ENCODE measurements at regions not wholly inside any gene's neighbourhood (a gene's known extent, or its start where the extent isn't known, plus 50 kb on each side); places are given as distances from the start of the nearest gene placed in this dataset.

DNA sequence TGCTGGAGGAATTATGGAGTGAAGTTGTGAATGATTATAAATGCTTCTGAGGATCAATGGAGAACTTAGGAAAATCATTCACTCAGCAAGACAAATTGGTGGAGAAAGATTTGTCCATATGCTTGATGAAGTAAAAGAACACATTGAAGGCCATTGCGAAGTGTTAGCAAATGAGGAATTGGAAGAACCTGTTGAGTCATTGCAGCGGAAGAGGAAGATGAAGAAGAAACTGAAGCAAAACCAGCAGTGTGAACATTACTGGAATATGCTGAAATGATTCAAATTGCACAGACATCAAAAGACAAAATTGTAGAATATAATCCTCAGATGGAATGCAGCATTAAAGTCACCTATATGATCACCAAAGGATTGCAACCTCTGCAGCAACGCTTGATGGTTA lies 168.1 kb downstream of the ADAMTS15 start:
- DNase-seq = no peak

DNA sequence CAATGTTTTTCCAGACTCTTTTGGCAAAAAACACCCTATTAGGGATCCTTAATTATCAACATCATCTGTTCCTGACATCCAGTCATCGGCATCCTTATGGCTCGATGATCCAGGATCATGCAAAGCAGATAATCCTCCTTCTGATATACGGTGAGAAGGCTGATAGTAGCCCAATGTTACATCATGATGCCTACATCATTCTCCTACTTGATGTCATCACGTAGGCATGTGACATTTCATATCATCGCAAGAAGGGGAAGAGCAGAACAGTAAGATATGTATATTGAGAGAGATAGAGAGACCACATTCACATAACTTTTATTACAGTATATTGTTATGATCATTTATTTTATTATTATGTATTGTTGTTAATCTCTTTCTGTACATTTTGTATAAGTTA lies 168.6 kb downstream of the ADAMTS15 start:
- DNase-seq = no peak

DNA sequence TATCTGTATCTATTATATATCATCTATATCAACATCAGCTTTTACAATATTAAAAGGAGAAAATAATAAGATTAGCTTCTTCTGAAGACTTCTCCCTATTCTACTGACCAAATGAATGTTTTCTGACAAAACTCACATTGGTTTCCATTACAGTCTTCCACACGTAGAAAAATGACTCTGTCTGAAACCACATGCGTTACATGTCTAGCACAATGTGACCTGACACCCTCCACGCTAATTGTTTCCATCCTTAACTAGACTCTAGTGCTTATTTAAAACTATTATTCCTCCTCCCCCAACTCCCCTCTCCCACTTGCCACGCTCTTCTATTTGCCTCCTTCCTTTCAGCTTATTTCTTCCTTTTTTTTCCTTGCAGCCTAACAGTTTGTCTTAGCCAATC lies 172.1 kb downstream of the ADAMTS15 start:
- DNase-seq = no peak

DNA sequence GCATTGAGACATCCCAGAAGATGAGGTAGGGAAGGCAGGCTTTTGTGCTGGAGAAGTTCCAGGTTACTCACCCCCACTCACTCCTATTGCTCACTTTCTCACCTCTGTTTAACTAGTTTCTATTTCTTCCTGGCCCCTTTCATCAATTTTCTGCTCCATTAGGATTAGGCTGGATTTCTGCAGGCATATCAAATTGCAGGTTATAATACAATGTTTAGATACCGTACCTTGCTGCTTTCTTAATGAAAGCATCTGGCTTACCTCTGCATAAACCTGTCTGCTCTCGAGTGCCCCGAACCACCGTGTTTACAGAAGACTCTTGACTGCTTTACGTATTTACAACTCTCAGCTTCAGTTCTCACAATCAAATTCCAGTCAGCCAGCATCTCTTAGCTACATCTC lies 173.7 kb downstream of the ADAMTS15 start:
- no peak for DNase-seq

DNA sequence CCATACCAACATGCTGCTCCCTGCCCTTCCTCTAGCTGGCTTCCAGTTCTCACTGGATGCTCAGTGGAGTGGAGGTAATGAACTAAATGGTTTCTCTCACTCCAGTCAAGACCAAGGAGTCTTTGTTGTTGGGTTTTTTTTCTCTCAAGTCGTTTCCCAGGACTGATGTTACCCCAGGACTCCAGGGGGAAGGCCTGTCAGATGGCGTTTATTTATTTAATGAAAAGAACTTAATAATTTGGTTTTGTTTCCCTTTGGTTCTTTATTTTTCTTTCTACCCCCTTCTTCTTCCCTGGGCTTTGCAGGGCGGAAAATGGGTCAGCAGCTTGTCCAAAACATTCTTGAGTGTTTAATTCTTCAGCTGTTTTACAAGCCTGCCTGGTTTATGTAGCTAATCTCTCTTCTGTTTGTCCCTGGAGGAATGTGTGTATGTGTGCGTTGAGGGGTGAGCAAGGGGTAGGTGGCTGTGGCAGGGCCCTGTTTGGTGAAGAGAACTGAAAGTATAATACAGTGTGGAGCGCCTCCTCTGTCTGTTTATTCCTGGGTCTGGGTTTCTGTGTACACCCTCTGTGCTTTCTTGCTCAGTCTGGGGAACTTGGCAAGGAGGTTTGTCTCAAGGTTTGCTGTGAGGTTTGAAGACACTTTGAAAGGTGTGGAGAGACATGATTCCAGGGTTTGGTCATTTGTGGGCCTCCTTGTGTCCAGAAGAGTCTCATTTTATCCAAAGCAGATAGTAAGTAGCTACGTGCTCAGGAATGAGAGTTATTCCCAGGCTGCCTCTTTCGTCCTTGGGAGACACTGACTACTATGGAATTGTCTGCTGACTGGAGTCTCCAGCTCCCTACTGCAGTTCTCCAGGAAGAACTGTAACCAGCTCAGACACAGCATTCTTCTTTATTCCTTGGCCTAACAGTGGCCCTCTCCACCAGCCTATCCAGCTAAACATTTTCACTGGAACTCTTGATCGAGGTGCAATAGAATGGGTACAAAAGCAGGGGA lies 175.5 kb downstream of the ADAMTS15 start:
- no peak for DNase-seq

DNA sequence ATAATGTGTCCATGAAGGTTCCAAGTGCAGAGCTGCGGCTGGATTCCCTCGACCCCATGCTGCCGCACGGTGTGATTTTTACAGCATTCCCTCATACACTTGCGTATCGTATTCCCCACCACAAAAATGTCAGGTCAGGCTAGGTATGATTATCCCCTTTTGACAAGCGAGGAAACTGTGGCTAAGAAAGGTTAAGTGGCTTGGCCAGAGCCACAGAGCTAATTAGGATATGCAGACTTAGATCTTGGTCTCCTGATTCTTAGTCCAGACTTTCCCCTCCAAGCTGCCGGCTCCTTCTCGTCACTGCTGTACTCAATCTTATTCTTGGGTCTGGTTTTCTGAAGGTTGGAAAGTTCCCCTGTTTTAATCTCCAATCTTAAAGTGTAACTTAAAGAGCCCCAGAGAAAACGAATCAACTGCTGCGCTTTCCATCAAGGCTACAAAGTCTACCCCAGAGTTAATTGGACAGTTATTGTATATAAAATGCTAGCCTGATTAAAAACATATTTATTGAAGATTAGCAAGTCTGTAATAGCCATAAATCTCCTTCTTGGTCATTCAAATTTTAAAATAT lies 176.6 kb downstream of the ADAMTS15 start:
- DNase-seq = no peak

DNA sequence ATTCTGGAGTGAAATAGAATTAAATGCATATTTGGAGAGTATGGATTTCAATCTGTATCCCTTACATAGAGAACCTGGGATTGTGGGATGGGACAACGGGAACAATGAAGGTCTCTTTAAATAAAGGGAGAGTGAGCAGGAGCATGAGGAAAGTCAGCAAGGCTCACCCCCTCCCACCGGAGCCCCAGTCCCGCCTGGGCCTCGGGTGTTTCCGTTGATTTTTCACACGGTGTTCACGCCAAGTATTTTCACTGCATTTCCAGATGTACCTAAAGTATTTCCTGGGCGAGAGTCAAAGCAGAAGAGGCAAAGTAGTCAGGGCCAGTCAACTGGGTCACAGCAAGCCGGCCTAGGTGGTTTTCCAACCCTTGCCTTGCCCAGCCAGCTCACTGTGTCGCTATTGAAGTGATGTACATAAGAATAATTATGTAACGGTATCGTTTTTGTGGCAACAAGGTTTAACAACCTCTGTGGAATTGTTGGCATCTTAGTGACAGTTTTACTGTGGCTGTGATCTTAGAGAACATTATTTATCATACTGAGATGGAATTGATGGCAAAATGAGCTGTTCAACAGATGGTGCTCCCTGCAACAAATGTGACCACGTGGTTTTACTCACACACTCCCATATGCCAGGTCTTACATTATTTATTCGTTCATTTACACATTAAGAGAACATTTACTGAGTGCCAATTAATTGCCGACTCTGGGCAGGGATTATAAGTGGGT lies 177.3 kb downstream of the ADAMTS15 start:
- DNase-seq = no peak

DNA sequence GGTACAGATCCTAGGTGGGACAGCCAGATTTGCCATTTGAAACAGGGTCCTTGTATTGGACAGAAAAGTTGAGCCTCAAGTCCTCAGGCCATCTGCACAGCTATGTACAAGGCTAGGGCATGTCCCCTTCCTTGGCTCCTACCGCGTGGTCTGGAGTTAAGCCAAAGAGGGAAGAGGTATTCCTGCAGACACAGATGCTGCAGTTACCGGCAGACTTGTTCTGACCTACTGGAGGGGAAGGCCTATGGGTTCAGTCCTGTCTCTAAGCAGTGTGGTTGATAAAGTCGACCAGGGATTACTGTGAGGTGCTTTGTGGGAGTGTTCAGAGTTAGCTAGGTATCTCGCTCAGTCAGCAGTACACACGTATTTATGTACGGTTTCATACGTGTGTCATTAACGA lies 180.6 kb downstream of the ADAMTS15 start:
- no peak for DNase-seq

DNA sequence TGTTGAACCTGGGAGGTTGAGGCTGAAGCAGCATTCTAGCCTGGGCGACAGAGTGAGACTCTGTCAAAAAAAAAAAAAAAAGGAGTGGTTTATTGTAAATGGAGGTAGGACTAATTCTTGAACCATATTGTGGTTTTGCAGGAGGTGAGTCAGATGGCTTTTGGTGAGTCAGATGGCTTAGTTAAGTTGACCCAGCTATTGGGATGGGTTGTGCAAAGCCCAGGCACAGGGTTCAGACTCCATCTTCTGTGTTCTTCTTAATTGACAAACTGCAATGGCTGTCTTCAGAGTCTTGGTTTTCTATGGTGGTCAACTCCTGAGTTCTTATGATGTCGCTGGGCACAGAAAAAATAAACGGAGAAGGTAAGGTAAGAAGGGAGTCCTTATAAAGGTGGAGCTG lies 182.7 kb downstream of the ADAMTS15 start:
- no peak for DNase-seq

DNA sequence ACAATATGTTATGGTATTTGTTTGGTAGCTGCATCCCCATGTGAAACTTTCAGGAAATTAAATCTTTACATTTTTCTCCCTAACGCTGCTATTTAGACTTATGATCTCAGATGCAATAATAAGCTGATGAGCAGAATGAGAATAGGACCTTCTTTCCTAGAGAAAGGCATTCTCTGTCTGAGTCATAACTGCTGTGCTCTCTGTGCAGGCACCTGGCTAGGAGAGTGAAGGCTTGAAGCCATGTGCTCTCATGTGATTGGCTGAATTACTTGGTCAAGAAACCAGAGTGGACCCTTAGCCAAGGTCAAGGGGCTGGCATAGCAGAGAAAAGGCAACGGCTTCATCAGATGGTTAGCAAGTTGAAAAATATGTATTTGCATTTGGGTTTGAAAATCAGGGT lies 185.0 kb downstream of the ADAMTS15 start:
- DNase-seq = no peak

DNA sequence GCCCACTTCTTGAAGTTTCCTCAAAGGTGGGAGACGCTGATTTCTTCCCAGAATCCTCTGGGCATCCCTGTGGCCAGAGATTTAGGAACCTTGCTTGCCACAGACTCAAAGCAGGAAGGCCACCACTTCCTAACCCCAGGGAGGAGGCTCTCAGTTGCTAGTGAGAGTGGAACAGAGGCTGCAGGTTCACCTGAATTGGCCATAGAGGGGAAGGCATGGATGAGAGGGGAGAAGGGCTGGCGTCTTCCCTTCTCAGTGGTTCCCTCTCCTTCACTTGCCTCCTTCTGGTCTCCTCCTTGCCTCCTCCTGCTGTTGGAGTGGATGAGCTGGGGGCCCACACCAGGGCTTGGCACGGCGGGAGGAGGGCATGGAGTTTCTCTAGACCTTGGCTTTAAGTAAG lies 185.7 kb downstream of the ADAMTS15 start:
- DNase-seq = no peak

DNA sequence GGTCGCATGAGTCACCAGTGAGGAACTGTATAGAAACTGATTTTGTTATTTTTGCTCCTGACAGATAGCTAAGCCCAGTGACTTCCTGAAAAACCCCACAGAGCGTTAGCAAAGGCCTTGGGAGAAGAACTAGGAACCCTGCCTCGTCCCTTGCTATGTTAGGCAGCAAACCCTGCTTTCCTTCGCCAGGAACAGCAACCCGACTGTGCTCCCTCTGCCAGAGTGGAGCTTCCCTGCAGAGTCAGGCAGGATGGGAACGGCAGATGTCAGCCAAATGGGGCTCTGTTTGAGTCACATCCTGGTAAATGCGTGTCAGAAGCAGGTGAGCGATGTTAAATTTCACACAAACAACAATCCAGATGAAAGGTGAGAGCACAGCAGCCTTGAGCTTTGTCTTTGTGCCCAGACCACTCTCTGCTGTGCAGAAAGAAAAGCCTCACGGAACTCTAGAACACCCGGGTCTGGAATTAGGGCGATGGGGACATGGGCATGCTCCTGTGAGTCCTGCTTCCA lies 186.6 kb downstream of the ADAMTS15 start:
- DNase-seq = no peak

DNA sequence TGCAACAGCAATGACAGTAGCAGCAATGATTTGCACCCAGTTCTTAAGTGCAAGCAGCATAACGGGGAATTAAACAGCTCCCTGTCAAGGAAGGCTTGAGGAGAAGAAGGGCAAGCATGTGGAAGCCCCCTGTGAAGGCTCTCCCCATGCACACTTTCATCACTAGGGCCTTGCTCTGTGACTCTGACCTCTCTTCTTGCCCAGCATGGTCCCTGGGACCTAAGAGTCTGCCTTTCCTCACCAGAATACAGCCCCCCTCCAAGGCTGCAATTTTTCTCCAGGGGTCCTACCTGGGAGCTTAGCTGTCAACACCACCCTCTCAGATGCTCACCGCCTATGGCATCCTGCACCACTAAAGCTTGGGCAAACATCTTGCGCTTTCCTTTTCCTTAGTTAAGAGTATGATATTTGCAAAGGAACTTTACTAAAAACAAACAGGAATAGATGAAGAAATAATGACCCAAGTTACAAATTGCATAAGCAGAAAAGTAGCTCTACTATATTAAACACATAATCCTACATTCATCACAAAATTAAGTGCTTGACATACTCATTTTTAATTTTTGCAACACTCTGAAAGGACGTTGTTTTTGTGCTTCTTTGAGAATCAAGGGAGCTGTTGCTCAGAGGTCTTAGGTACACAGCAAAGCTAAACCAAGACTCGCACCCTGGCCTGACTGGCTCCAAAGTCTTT lies 187.6 kb downstream of the ADAMTS15 start:
- no peak for DNase-seq

DNA sequence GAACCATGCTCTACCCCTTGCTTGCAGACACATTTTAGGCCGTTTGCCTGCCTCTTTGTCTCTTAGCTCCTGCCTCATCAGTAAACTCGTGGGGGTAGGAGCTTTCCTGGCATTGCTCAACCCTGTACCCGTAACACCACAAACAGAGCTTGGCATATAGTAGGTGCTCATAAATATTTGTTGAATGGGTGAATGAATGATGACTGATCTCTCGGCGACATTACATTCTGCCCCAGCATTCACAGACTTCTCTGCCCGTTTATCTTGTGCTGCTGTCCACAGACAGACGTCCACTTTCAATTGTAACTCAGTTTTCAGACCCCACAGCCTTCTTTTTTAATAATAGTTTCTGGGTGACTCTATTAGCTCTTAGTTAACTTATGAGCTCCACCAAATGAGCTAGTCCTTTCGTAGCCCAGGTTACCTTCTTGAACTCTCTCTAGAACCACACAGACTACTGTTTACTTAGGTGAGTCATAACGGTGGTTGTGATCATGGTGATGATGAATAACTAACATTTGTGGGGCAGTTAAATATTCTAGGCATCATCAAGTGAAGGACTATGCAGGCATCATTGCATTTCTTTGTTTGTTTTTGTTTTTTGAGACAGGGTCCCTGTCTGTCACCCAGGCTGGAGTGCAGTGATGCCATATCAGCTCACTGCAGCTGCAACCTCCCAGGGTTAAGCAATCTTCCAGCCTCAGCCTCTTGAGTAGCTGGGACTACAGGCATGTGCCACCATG lies 188.4 kb downstream of the ADAMTS15 start:
- no peak for DNase-seq

DNA sequence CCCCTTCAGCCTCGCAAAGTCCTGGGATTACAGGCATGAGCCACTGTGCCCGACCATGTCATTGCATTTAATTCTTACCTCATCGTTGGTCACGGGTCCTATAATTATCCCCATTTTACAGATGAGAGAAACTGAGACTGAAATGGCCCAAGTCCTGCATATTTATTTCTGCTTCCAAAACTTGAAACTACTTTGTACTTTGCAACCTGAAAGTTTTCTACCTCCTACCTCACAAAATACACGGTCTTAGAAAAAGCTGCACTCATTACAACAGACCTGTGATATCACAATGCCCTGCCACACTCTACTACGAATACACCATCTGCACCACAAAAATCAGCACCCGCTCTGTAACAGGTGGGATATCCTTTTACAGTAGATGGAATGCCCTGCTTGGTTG lies 189.1 kb downstream of the ADAMTS15 start:
- DNase-seq = no peak

DNA sequence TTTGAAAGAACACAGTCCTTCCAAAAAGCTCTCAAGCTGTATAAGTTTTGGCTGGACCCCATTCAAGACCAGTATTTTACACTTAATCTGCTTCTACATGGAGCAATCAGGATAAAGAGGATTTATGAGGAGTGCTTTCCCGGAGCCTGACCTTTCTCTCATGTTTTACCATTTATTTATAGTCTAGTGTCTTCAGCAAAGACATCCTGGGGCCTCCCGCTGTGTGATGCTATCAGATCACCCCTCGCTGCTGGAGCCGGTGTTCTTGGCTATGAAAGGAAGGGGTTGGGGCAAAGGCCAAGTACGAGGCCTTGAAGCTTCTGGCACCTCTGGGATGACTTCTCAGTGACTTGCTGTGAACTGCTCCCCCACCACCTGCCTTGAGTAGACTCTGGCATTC lies 189.6 kb downstream of the ADAMTS15 start:
- no peak for DNase-seq

DNA sequence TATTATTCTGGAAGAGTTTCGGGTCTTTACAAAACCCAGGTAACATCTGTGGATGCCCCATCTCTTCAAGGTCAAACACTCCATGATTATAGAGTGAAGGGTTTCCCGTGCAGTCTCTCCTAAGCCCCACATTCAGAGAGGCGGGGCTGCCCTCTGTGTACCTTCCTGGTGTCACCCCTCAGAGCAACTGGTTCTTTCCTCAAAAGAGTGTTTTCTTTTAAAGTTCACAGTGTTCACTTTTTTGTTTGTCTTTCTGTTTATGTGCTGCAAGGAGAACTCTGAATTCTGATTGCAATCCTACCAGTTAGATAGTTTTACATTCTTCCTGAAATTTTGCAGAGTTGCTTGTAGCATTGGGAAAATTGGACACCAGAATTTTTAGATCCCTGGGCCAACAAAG lies 190.2 kb downstream of the ADAMTS15 start:
- no peak for DNase-seq

DNA sequence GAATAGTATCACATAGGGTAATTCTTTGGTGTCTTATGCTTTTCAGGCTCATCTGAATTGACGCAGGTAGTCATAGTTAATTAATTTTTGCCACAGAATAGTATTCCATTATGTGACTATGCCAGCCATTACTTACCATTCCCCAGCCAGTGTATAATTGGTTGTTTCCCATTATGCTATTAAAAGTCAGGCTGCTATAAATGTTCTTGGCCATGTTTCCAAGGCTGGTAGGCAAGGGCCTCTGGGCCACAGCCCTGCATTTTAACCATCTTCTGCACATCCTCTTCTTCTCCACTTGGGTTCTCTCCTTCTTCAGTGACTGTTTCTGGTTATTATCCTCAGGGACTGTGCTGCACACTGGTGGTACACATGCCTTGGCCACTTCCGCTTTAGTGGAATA lies 190.9 kb downstream of the ADAMTS15 start:
- no peak for DNase-seq

DNA sequence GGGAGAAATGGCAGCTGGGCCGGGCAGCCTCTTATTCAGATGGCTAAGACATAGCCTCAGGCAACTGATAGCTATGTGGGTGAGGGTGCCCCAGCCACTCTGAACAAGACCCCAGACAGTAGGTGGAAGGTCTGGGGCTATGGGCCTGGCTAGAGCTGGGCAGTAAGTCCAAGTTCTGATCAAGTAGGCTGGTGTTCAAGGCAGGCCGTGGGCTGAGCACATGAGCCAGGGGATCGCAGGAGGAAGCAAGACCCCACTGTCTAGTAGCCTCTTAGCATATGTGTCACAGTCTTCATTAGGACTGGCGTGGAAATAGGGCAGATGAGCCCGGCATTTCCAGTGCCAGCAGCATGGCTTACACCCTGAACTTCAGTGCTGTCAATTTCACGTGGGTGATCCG lies 192.1 kb downstream of the ADAMTS15 start:
- no peak for DNase-seq

DNA sequence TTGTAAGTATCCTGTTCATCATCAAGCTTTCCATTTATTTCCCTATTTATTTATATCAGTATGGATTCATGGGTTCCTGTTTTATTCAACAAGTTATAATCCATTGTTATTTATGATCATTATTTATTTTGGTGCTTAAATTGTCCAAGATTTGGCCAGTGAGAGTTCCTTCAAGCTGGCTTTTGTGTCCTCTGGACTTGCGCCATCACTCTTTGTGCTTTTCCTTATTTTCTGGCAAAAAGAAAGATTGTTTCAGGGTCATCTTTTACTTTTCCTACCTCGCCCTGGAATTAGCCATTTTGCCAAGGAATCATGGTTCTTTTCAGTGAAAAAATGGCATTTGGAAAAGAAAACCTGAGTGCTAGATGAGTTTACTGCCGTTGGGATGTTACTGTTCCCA lies 193.4 kb downstream of the ADAMTS15 start:
- DNase-seq = no peak

DNA sequence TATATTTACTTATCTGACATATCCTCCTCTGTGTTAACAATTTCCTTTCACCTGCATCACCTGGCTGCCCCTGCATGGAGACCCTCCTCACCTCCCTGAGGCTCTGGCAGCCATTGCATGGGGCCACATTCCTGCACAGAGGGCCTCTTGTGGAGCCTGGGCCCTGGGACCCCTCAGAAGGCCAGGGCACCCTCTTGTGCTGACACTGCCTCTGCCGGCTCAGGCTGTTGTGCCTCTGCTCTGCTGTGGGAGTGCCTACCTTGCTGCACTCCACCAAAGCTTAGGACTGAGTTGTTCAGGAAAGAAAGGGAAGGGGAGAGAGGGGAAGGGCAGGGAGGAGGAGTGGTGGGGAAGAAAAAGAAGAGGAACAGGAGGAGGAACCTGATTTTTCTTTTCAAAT lies 194.5 kb downstream of the ADAMTS15 start:
- no peak for DNase-seq

DNA sequence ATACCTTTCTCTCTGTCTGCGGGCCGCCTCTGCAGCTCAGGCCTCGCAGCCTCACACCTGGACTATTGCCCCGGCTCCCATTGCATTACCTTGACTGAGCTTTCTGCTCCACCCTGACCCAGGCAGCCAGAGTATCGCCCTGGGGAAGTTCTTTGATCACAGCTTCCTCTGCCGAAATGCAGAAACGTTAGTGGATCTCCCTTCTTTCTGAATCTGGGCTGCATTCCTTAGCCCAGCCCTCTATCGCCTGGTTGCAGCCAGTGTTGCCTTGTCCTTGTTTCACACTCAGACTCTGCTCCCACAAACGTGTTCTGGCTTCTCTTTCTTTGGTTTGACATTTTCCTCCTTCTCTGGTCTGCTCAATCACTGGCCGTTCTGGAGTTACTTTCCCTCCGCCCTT lies 195.7 kb downstream of the ADAMTS15 start:
- DNase-seq = no peak

Data from NCI-H1092 (cell line).